Common myeloid progenitor, CD34-positive (primary cell): ENCODE measurements at regions not wholly inside any gene's neighbourhood (a gene's known extent, or its start where the extent isn't known, plus 50 kb on each side); places are given as distances from the start of the nearest gene placed in this dataset.

Source experiments
- CTCF ChIA-PET: fragments of 350-600 bp; sonication (Branson Sonifier 250); formaldehyde crosslinking; loops from one replicate; lab custom pipeline; 2021; ENCODE audit warnings: antibody characterized with exemption; lab: Charles Lee
- POLR2A ChIA-PET: fragments of 350-600 bp; sonication (Branson Sonifier 250); formaldehyde crosslinking; loops from one replicate; lab custom pipeline; 2021; ENCODE audit warnings: antibody characterized with exemption; lab: Charles Lee
- DNase-seq, 3 donors: peaks; one replicate each; pipeline versions ENCODE4 v3.0.0 to v3.0.0-alpha.2; 2013
- H3K27ac ChIP-seq, 2 experiments: 1 replicate in 1 of 2; 2 replicates in 1 of 2; pipeline ENCODE4 v1.7.0; 2013; ENCODE audit warnings: inconsistent platforms in 2 of 2, low read length in 2 of 2, mild to moderate bottlenecking in 2 of 2, low read depth in 1 of 2, moderate library complexity in 1 of 2; ENCODE audit not compliant: severe bottlenecking in 2 of 2, insufficient read depth in 1 of 2, poor library complexity in 1 of 2
- H3K27me3 ChIP-seq, 5 experiments: replicated peaks in 2 of 5; 1 replicate in 3 of 5; 2 replicates in 2 of 5; pipeline versions ENCODE4 v1.6.1 to v1.7.0; 2013; ENCODE audit warnings: low read length in 4 of 5, mild to moderate bottlenecking in 2 of 5, moderate library complexity in 2 of 5, inconsistent platforms in 1 of 5; ENCODE audit not compliant: insufficient read depth in 5 of 5, control insufficient read depth in 4 of 5
- H3K36me3 ChIP-seq, 4 experiments: 1 replicate in 2 of 4; 2 replicates in 2 of 4; pipeline versions ENCODE4 v1.6.1 to v1.7.0; 2013; ENCODE audit warnings: low read length in 3 of 4, control low read depth in 1 of 4, mild to moderate bottlenecking in 1 of 4; ENCODE audit not compliant: control insufficient read depth in 4 of 4, insufficient read depth in 4 of 4
- H3K4me1 ChIP-seq, 4 experiments: 1 replicate in 3 of 4; 2 replicates in 1 of 4; pipeline versions ENCODE4 v1.6.1 to v1.7.1; 2013; ENCODE audit warnings: low read length in 3 of 4, mild to moderate bottlenecking in 3 of 4, control low read depth in 1 of 4, inconsistent platforms in 1 of 4, moderate library complexity in 1 of 4; ENCODE audit not compliant: control insufficient read depth in 4 of 4, insufficient read depth in 4 of 4; ENCODE audit errors: control extremely low read depth in 1 of 4
- H3K4me3 ChIP-seq, 7 experiments: 1 replicate in 4 of 7; 2 replicates in 3 of 7; pipeline versions ENCODE4 v1.5.1 to v1.7.0; 2013; ENCODE audit warnings: mild to moderate bottlenecking in 7 of 7, low read length in 6 of 7, moderate library complexity in 6 of 7, inconsistent platforms in 2 of 7, low read depth in 2 of 7, control low read depth in 1 of 7; ENCODE audit not compliant: insufficient read depth in 4 of 7, control insufficient read depth in 1 of 7; ENCODE audit errors: extremely low read depth in 1 of 7
- H3K9me3 ChIP-seq, 5 experiments: 1 replicate in 4 of 5; 2 replicates in 1 of 5; pipeline versions ENCODE4 v1.6.1 to v1.7.1; 2013; ENCODE audit warnings: low read length in 4 of 5, mild to moderate bottlenecking in 2 of 5, inconsistent platforms in 1 of 5, low read depth in 1 of 5, moderate library complexity in 1 of 5; ENCODE audit not compliant: control insufficient read depth in 4 of 5, insufficient read depth in 2 of 5; ENCODE audit errors: control extremely low read depth in 1 of 5
- WGBS: methylation state at CpG from one replicate; pipeline ENCODE4 v1.1.5; 2013; ENCODE audit not compliant: insufficient coverage; 5-methylcytosine and 5-hydroxymethylcytosine counted together

- Histone ChIP-seq H3K36me3 (no peaks in the 10 kb centered on the region), H3K27me3 (no peaks in the 10 kb centered on the region), H3K27ac (no peak overlapping the region), H3K4me3 (peak overlapping the region in 1 of 7 experiments; percentile 33), H3K9me3 (no peaks in the 10 kb centered on the region), H3K4me1 (peaks cover 0 to 55% (median 22%) of the 10 kb centered on the region in 4 experiments)
- WGBS = 58% methylated on average over 23 of the region's 28 CpGs
- CTCF ChIA-PET = interaction anchor here (1.0 to 1.7 kb wide), 3 partner anchors 18 to 201 kb away, joined by 3 to 4 read pairs (median 4); no protein-coding TSS in a partner anchor
- POLR2A ChIA-PET = interaction anchor here (0.6 kb wide), 1 partner anchor 100 kb away, joined by 3 read pairs; no protein-coding TSS in a partner anchor
- peak in 1 of 3 donors; percentile 51 for DNase-seq
These were observed 165.6 kb upstream of the IER5L start for GRCh38 chr9:129343424-129344375.

- no peak for DNase-seq
- Histone ChIP-seq H3K4me1 (peaks cover 0 to 55% (median 22%) of the 10 kb centered on the region in 4 experiments), H3K9me3 (no peaks in the 10 kb centered on the region), H3K36me3 (no peaks in the 10 kb centered on the region), H3K4me3 (no peak overlapping the region), H3K27me3 (no peaks in the 10 kb centered on the region), H3K27ac (no peak overlapping the region)
- 93% methylated on average over 15 of the region's 16 CpGs for WGBS
- ChIA-PET POLR2A (no interaction called here), CTCF (interaction anchor here (1.0 to 1.7 kb wide), 2 partner anchors 17 to 200 kb away, joined by 4 read pairs; no protein-coding TSS in a partner anchor)
These were observed 164.7 kb upstream of the IER5L start for GRCh38 chr9:129342591-129343423.

- Histone ChIP-seq H3K36me3 (no peaks in the 10 kb centered on the region), H3K4me3 (no peak overlapping the region), H3K27me3 (no peaks in the 10 kb centered on the region), H3K4me1 (peaks cover 0 to 56% (median 24%) of the 10 kb centered on the region in 4 experiments), H3K9me3 (no peaks in the 10 kb centered on the region), H3K27ac (no peak overlapping the region)
- no peak for DNase-seq
- 98% methylated on average over 7 of the region's 8 CpGs for WGBS
- ChIA-PET CTCF (no interaction called here), POLR2A (interaction anchor here (1.2 kb wide), 1 partner anchor 164 kb away, joined by 5 read pairs; the partner anchor contains the start of gene IER5L)
These were observed 163.9 kb upstream of the IER5L start for GRCh38 chr9:129341987-129342348.

- 83% methylated on average over 26 of the region's 30 CpGs for WGBS
- no peaks in the 10 kb centered on the region for H3K36me3 ChIP-seq
- ChIA-PET CTCF (no interaction called here), POLR2A (interaction anchor here (1.2 kb wide), 1 partner anchor 163 kb away, joined by 5 read pairs; the partner anchor contains the start of gene IER5L)
- H3K27me3 ChIP-seq = no peaks in the 10 kb centered on the region
- peaks cover 0 to 54% (median 24%) of the 10 kb centered on the region in 4 experiments for H3K4me1 ChIP-seq
- no peak overlapping the region for H3K27ac ChIP-seq
- DNase-seq = no peak
- no peak overlapping the region for H3K4me3 ChIP-seq
- no peaks in the 10 kb centered on the region for H3K9me3 ChIP-seq
These were observed 163.3 kb upstream of the IER5L start for GRCh38 chr9:129341171-129341986.

GRCh38 chr9:129340427-129341170 is 162.5 kb upstream of the IER5L start:
- Histone ChIP-seq H3K4me1 (peaks cover 0 to 56% (median 29%) of the 10 kb centered on the region in 4 experiments), H3K4me3 (no peak overlapping the region), H3K27me3 (no peaks in the 10 kb centered on the region), H3K9me3 (no peaks in the 10 kb centered on the region), H3K36me3 (no peaks in the 10 kb centered on the region), H3K27ac (no peak overlapping the region)
- CTCF ChIA-PET = no interaction called here
- peak in 1 of 3 donors; percentile 44 for DNase-seq
- 95% methylated on average over 12 of the region's 15 CpGs for WGBS
- POLR2A ChIA-PET = interaction anchor here (1.2 kb wide), 1 partner anchor 162 kb away, joined by 5 read pairs; the partner anchor contains the start of gene IER5L
